Right lobe of liver (tissue), 6 donors: ENCODE measurements at regions not wholly inside any gene's neighbourhood (a gene's known extent, or its start where the extent isn't known, plus 50 kb on each side); places are given as distances from the start of the nearest gene placed in this dataset.

Source experiments
- ATAC-seq, 4 donors: fragments of 200-7000 bp; cut with Tn5 transposase; one replicate each; pipeline ENCODE4 v1.9.1; 2020; ENCODE audit warnings: mild to moderate bottlenecking in 4 of 4, moderate library complexity in 4 of 4
- DNase-seq, 3 donors: peaks; one replicate each; pipeline ENCODE4 v3.0.0-alpha.2; 2020
- H3K27ac ChIP-seq, 3 donors: fragments of 200-600 bp; one replicate each; pipeline ENCODE4 v1.8.0; 2022
- H3K27me3 ChIP-seq, 2 donors: fragments of 200-600 bp; one replicate each; pipeline ENCODE4 v1.8.0; 2022
- H3K36me3 ChIP-seq, 4 donors: fragments of 200-600 bp; sonication (generic) in 1 of 4; one replicate each; pipeline versions ENCODE4 v1.5.1 to v1.8.0; 2017 to 2022; ENCODE audit warnings: control low read depth in 1 of 4
- H3K4me1 ChIP-seq, 4 donors: fragments of 200-600 bp; sonication (generic) in 1 of 4; one replicate each; pipeline versions ENCODE4 v1.5.1 to v1.8.0; 2017 to 2022; ENCODE audit warnings: control low read depth in 1 of 4
- H3K4me3 ChIP-seq, 3 donors: fragments of 200-600 bp; one replicate each; pipeline ENCODE4 v1.8.0; 2022
- H3K9me3 ChIP-seq, 4 donors: fragments of 200-600 bp; sonication (generic) in 1 of 4; one replicate each; pipeline versions ENCODE4 v1.5.1 to v1.8.0; 2017 to 2022; ENCODE audit warnings: control low read depth in 1 of 4
- CTCF ChIP-seq, 4 donors: fragments of 200-600 bp in 3 of 4; fragments of 450-650 bp in 1 of 4; IDR thresholded peaks; one replicate each; pipeline versions ENCODE4 v1.5.1 to v1.8.0; 2016 to 2022; ENCODE audit warnings: antibody characterized with exemption in 4 of 4, mild to moderate bottlenecking in 2 of 4
- POLR2A ChIP-seq: fragments of 450-650 bp; IDR thresholded peaks from one replicate; pipeline ENCODE4 v1.6.1; 2017; ENCODE audit warnings: antibody characterized with exemption, mild to moderate bottlenecking
- WGBS: methylation state at CpG from one replicate; pipeline ENCODE4 v1.1.6; 2018; ENCODE audit warnings: low coverage, low lambda C conversion rate; ENCODE audit not compliant: insufficient coverage; ENCODE audit errors: missing lambda C conversion rate; 5-methylcytosine and 5-hydroxymethylcytosine counted together
- intact Hi-C, 2 donors: fragments of 100-400 bp; cut with DNase I; formaldehyde crosslinking; loops; one replicate each; pipeline versions ENCODE4 v1.11.2 to v1.14.1; 2022
- donor health status: DM: no; HTN: yes; CAD: no.
- donor health status: DM: no; HTN: no; CAD: no.
- donor health status: DM: no; HTN: no; CAD: no.
- donor health status: DM: no; HTN: yes; CAD: no.
- donor health status: DM: no; HTN: yes; CAD: no.

- no peak for TF ChIP-seq POLR2A
- TF ChIP-seq CTCF (IDR thresholded peaks at IDR 0.05): no peak
- Histone ChIP-seq H3K27me3 (no peaks in the 10 kb centered on the region), H3K9me3 (no peaks in the 10 kb centered on the region), H3K27ac (no peak overlapping the region), H3K4me1 (peaks cover 0 to 39% (median 12%) of the 10 kb centered on the region in 4 donors), H3K36me3 (no peaks in the 10 kb centered on the region), H3K4me3 (no peak overlapping the region)
- ATAC-seq (no peak), DNase-seq (peak in 1 of 3 donors; percentile 37)
- 29% methylated on average over 1 of the region's 18 CpGs for WGBS
- intact Hi-C loops: no loop called here
Observed at GRCh38 chr22:49179175-49179574, 648.5 kb downstream of the BRD1 start.

GRCh38 chr22:49178246-49179005 is 649.2 kb downstream of the BRD1 start:
- intact Hi-C loops: no loop called here
- ATAC-seq: no peak
- TF ChIP-seq CTCF (IDR thresholded peaks at IDR 0.05) (no peak), POLR2A (no peak)
- DNase-seq: peak in 1 of 3 donors; percentile 52
- H3K27me3 ChIP-seq: no peaks in the 10 kb centered on the region
- 62% methylated on average over 6 of the region's 26 CpGs for WGBS
- no peaks in the 10 kb centered on the region for H3K36me3 ChIP-seq
- H3K4me3 ChIP-seq: no peak overlapping the region
- peaks cover 0 to 39% (median 12%) of the 10 kb centered on the region in 4 donors for H3K4me1 ChIP-seq
- no peak overlapping the region for H3K27ac ChIP-seq
- H3K9me3 ChIP-seq: no peaks in the 10 kb centered on the region

GRCh38 chr22:49177666-49178065 is 650.0 kb downstream of the BRD1 start:
- no peak for ATAC-seq
- WGBS: 25% methylated on average over 2 of the region's 12 CpGs
- intact Hi-C loops: no loop called here

GRCh38 chr22:49176956-49177355 is 650.7 kb downstream of the BRD1 start:
- H3K9me3 ChIP-seq: no peaks in the 10 kb centered on the region
- no peak for TF ChIP-seq POLR2A
- TF ChIP-seq CTCF (IDR thresholded peaks at IDR 0.05): no peak
- peaks cover 0 to 32% (median 10%) of the 10 kb centered on the region in 4 donors for H3K4me1 ChIP-seq
- intact Hi-C loops: no loop called here
- H3K4me3 ChIP-seq: no peak overlapping the region
- ATAC-seq (no peak), DNase-seq (peak in 1 of 3 donors; percentile 2)
- no peaks in the 10 kb centered on the region for H3K36me3 ChIP-seq
- no peak overlapping the region for H3K27ac ChIP-seq
- WGBS: 41% methylated on average over 2 of the region's 6 CpGs
- H3K27me3 ChIP-seq: no peaks in the 10 kb centered on the region

More at GRCh38 chr22:49177666-49178065, 650.0 kb downstream of the BRD1 start:
- Histone ChIP-seq H3K9me3 (no peaks in the 10 kb centered on the region), H3K27me3 (no peaks in the 10 kb centered on the region), H3K36me3 (no peaks in the 10 kb centered on the region), H3K4me1 (peaks cover 0 to 39% (median 12%) of the 10 kb centered on the region in 4 donors), H3K4me3 (no peak overlapping the region), H3K27ac (no peak overlapping the region)
- no peak for DNase-seq
- TF ChIP-seq CTCF (IDR thresholded peaks at IDR 0.05) (no peak), POLR2A (no peak)
